NB4 (cell line): ENCODE measurements at regions not wholly inside any gene's neighbourhood (a gene's known extent, or its start where the extent isn't known, plus 50 kb on each side); places are given as distances from the start of the nearest gene placed in this dataset.

Experiments
- DNase-seq: peaks from one replicate; pipeline ENCODE4 v3.0.0; 2010; ENCODE audit warnings: low read depth
- H3K4me3 ChIP-seq: one replicate; pipeline ENCODE4 v1.5.1; 2011; ENCODE audit warnings: mild to moderate bottlenecking, low read depth, low read length, moderate library complexity
- CTCF ChIP-seq: IDR thresholded peaks from one replicate; pipeline ENCODE4 v1.5.1; 2012; ENCODE audit warnings: low read depth, low read length
- MAX ChIP-seq: IDR thresholded peaks from 2 replicates; pipeline ENCODE4 v1.6.1; 2011; ENCODE audit warnings: low read depth, low read length
- MYC ChIP-seq: IDR thresholded peaks from 2 replicates; pipeline ENCODE4 v1.6.1; 2011; ENCODE audit warnings: low read depth, low read length
- POLR2A ChIP-seq: IDR thresholded peaks from 2 replicates; pipeline ENCODE4 v1.6.1; 2011; ENCODE audit warnings: mild to moderate bottlenecking; ENCODE audit not compliant: insufficient read length; ENCODE audit errors: extremely low read depth

DNA sequence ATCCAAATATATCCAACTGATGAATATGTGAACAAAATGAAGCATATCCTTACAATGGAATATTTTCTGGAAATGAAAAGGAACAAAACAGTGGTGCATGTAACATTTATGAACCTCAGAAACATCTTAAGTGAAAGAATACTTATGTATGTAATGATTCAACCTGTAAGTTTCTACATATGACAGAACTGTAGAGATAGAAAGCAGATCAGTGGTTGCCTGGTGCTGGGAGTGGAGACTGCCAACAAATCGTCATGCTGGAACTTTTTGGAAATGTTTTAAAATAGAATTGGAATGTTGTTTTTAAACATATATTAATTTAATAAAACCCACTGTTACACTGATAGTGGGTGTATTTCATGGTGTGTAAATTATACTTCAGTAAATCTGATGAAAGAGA is 667.5 kb downstream of the RAPGEF2 start:
- no peak overlapping the region for H3K4me3 ChIP-seq
- TF ChIP-seq POLR2A, result no peak
- no peak for TF ChIP-seq CTCF
- TF ChIP-seq MYC, result no peak
- TF ChIP-seq MAX, result no peak
- no peak for DNase-seq

GRCh38 chr4:159770969-159771368 is 668.1 kb downstream of the RAPGEF2 start:
- TF ChIP-seq MAX (no peak), MYC (no peak), POLR2A (no peak), CTCF (no peak)
- DNase-seq, result no peak
- H3K4me3 ChIP-seq, result no peak overlapping the region

DNA sequence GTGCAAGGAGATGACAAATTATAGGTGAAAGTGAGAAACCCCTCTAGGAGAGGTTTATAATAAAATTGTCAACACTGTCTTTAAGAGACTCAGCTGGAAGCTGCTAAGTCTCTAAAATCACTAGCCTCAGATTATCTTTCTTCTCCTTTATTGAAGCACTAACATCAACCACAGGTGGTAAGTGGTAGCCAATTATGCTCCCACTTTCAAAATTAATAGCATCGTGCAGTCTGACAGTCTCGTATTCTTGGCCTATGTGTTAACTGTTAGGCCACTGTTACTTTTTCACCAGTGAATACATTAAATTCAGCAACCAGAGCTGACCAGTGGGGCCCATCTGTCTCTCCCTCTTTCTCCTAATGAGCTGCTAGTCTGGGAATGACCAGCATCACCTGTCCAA is 674.1 kb downstream of the RAPGEF2 start:
- H3K4me3 ChIP-seq, result no peak overlapping the region
- TF ChIP-seq MYC (no peak), CTCF (no peak), POLR2A (no peak)
- no peak for DNase-seq

DNA sequence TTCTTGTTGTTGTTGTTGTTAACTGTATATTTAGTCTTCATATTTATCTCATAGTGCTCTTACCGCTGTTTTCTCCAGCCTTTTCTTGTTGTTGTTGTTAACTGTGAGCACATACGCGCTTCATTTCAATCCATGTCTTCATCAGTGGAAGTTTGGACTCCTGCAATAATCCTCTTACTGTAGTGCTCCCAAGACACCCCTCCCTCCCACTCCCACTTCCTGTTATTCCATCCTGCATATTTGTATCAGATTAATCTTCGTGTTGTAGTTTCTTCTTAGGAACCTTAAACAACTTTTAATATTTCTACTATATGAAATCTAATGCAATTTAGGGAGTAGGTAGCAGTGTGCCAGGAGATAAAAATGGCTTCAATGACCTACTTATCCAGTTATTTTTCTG is 674.8 kb downstream of the RAPGEF2 start:
- no peak overlapping the region for H3K4me3 ChIP-seq
- DNase-seq, result no peak
- TF ChIP-seq CTCF (no peak), MYC (no peak), POLR2A (no peak), MAX (no peak)

GRCh38 chr4:159778298-159778697 is 675.4 kb downstream of the RAPGEF2 start:
- no peak for TF ChIP-seq POLR2A
- peak; percentile 5 for DNase-seq
- H3K4me3 ChIP-seq, result no peak overlapping the region

GRCh38 chr4:159779716-159780115 is 676.8 kb downstream of the RAPGEF2 start:
- no peak for DNase-seq
- TF ChIP-seq MAX (no peak), POLR2A (no peak), CTCF (no peak), MYC (no peak)
- no peak overlapping the region for H3K4me3 ChIP-seq

GRCh38 chr4:159780196-159780922 is 677.5 kb downstream of the RAPGEF2 start:
- no peak for DNase-seq
- TF ChIP-seq MAX (no peak), MYC (no peak), CTCF (no peak), POLR2A (no peak)
- H3K4me3 ChIP-seq, result no peak overlapping the region
